ENCODE measurements at regions not wholly inside any gene's neighbourhood (a gene's known extent, or its start where the extent isn't known, plus 50 kb on each side); places are given as distances from the start of the nearest gene placed in this dataset.

DNA sequence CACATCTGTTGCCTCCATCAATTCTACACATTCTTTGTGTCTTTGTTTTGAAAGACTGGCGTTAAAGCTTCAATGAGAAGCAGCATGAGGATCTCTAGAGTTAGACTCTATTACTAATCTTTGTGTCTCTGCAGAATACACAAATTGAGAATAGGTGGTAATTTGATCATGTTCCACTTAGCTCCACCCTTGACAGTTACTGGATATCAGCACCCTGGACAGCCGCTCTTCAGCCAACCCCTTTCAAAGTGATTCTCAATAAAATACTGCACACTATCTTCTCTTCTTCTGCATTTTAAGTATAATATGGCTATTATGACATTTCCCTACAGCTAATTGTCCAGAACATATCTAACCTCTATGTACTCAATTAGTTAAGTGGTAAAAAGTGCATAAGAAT lies 54.3 kb upstream of the CNR1 start (continued):
- peak; percentile 97 for TF ChIP-seq EHMT2 (IDR thresholded peaks at IDR 0.05; ENCODE audit: borderline replicate concordance, low read depth, low read length)
- no peak for TF ChIP-seq HNRNPUL1 (IDR thresholded peaks at IDR 0.05; ENCODE audit: low read depth, low read length)
- TF ChIP-seq ZNF12 (CRISPR knock-in tag; IDR thresholded peaks at IDR 0.05) = peak; percentile 40; the same call in 1 of the 2 replicates
- TF ChIP-seq ZNF816 (CRISPR knock-in tag; IDR thresholded peaks at IDR 0.05; ENCODE audit: borderline replicate concordance) = no peak
- TF ChIP-seq, protein P1, sequence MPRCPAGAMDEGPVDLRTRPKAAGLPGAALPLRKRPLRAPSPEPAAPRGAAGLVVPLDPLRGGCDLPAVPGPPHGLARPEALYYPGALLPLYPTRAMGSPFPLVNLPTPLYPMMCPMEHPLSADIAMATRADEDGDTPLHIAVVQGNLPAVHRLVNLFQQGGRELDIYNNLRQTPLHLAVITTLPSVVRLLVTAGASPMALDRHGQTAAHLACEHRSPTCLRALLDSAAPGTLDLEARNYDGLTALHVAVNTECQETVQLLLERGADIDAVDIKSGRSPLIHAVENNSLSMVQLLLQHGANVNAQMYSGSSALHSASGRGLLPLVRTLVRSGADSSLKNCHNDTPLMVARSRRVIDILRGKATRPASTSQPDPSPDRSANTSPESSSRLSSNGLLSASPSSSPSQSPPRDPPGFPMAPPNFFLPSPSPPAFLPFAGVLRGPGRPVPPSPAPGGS (CRISPR knock-in tag; IDR thresholded peaks at IDR 0.05) = no peak
- peak; percentile 98 for TF ChIP-seq MIER2 (CRISPR knock-in tag; IDR thresholded peaks at IDR 0.05)
- TF ChIP-seq ZNF792 (CRISPR knock-in tag; IDR thresholded peaks at IDR 0.05) = no peak
- TF ChIP-seq, protein P2, sequence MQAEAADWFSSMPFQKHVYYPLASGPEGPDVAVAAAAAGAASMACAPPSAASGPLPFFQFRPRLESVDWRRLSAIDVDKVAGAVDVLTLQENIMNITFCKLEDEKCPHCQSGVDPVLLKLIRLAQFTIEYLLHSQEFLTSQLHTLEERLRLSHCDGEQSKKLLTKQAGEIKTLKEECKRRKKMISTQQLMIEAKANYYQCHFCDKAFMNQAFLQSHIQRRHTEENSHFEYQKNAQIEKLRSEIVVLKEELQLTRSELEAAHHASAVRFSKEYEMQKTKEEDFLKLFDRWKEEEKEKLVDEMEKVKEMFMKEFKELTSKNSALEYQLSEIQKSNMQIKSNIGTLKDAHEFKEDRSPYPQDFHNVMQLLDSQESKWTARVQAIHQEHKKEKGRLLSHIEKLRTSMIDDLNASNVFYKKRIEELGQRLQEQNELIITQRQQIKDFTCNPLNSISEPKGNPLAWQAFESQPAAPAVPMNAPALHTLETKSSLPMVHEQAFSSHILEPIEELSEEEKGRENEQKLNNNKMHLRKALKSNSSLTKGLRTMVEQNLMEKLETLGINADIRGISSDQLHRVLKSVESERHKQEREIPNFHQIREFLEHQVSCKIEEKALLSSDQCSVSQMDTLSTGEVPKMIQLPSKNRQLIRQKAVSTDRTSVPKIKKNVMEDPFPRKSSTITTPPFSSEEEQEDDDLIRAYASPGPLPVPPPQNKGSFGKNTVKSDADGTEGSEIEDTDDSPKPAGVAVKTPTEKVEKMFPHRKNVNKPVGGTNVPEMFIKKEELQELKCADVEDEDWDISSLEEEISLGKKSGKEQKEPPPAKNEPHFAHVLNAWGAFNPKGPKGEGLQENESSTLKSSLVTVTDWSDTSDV (CRISPR knock-in tag; IDR thresholded peaks at IDR 0.05) = no peak
- TF ChIP-seq ZNF407 (CRISPR knock-in tag; IDR thresholded peaks at IDR 0.05; ENCODE audit: not compliant biosample characterization) = no peak
- TF ChIP-seq MEIS1 (CRISPR knock-in tag; IDR thresholded peaks at IDR 0.05; ENCODE audit: borderline replicate concordance) = no peak
- TF ChIP-seq MEIS2 (CRISPR knock-in tag; IDR thresholded peaks at IDR 0.05) = 0 out of 2 replicates have a peak, but pooled peaks have one; percentile 21
